GM23338 (cell line): ENCODE measurements at regions not wholly inside any gene's neighbourhood (a gene's known extent, or its start where the extent isn't known, plus 50 kb on each side); places are given as distances from the start of the nearest gene placed in this dataset.

Experiments used
- ATAC-seq: fragments of 200-7000 bp; cut with Tn5 transposase; 3 replicates; pipeline ENCODE4 v1.9.1; 2020
- DNase-seq: peaks from one replicate; pipeline ENCODE4 v3.0.0-alpha.2; 2015; ENCODE audit warnings: low spot score
- H2AFZ ChIP-seq: fragments of 200-600 bp; sonication (generic); 2 replicates; pipeline ENCODE4 v1.8.0; 2016; ENCODE audit warnings: antibody characterized with exemption, mild to moderate bottlenecking, moderate library complexity
- H3F3A ChIP-seq: fragments of 200-600 bp; sonication (generic); replicated peaks from 2 replicates; pipeline ENCODE4 v1.8.0; 2017; ENCODE audit warnings: antibody characterized with exemption, mixed run types, low read depth
- H3K27ac ChIP-seq: fragments of 200-600 bp; sonication (generic); 2 replicates; pipeline ENCODE4 v1.6.1; 2016; ENCODE audit warnings: low read depth
- H3K27me3 ChIP-seq: fragments of 200-600 bp; sonication (generic); 2 replicates; pipeline ENCODE4 v1.8.0; 2016; ENCODE audit warnings: mild to moderate bottlenecking, mixed run types, moderate library complexity; ENCODE audit not compliant: insufficient read depth
- H3K36me3 ChIP-seq: fragments of 200-600 bp; sonication (generic); 2 replicates; pipeline ENCODE4 v1.8.0; 2016; ENCODE audit warnings: mild to moderate bottlenecking; ENCODE audit not compliant: insufficient read depth
- H3K4me1 ChIP-seq: fragments of 200-600 bp; sonication (generic); 2 replicates; pipeline ENCODE4 v1.8.0; 2016; ENCODE audit warnings: mild to moderate bottlenecking, moderate library complexity; ENCODE audit not compliant: insufficient read depth
- H3K4me2 ChIP-seq: fragments of 200-600 bp; sonication (generic); 2 replicates; pipeline ENCODE4 v1.7.1; 2017; ENCODE audit warnings: mixed run types
- H3K4me3 ChIP-seq: fragments of 200-600 bp; sonication (generic); 2 replicates; pipeline ENCODE4 v1.6.1; 2016; ENCODE audit warnings: mixed run types
- H3K79me2 ChIP-seq: fragments of 200-600 bp; sonication (generic); replicated peaks from 2 replicates; pipeline ENCODE4 v1.8.0; 2017; ENCODE audit warnings: mild to moderate bottlenecking; ENCODE audit not compliant: insufficient read depth
- H3K9me2 ChIP-seq: fragments of 200-600 bp; sonication (generic); 2 replicates; pipeline ENCODE4 v1.8.0; 2017; ENCODE audit not compliant: insufficient read depth
- H4K20me1 ChIP-seq: fragments of 200-600 bp; sonication (generic); replicated peaks from 2 replicates; pipeline ENCODE4 v1.8.0; 2017; ENCODE audit warnings: mild to moderate bottlenecking; ENCODE audit not compliant: insufficient read depth
- H3K27ac Mint-ChIP-seq: 2 replicates; pipeline ENCODE4 v1.8.0; 2020; ENCODE audit warnings: inconsistent platforms, mild to moderate bottlenecking, moderate library complexity, mixed read lengths
- H3K27me3 Mint-ChIP-seq: 3 replicates; pipeline ENCODE4 v1.8.0; 2022; ENCODE audit warnings: low read depth, mild to moderate bottlenecking, moderate library complexity, mixed read lengths, inconsistent platforms; ENCODE audit not compliant: insufficient read depth, poor library complexity
- H3K36me3 Mint-ChIP-seq: 3 replicates; pipeline ENCODE4 v1.8.0; 2021; ENCODE audit warnings: low read depth, mild to moderate bottlenecking, inconsistent platforms, moderate library complexity, mixed read lengths
- H3K4me1 Mint-ChIP-seq: 3 replicates; pipeline ENCODE4 v1.8.0; 2020; ENCODE audit warnings: mild to moderate bottlenecking, inconsistent platforms, mixed read lengths
- H3K4me3 Mint-ChIP-seq: 3 replicates; pipeline ENCODE4 v1.8.0; 2021; ENCODE audit warnings: moderate library complexity, mild to moderate bottlenecking, inconsistent platforms, mixed read lengths
- H3K9me3 Mint-ChIP-seq: 3 replicates; pipeline ENCODE4 v1.8.0; 2020; ENCODE audit warnings: moderate library complexity, mild to moderate bottlenecking, inconsistent platforms, mixed read lengths
- CREB1 ChIP-seq: fragments of 250-450 bp; sonication (Bioruptor Pico); IDR thresholded peaks from 2 replicates; pipeline ENCODE4 v1.5.0; 2020; ENCODE audit warnings: low read depth, mild to moderate bottlenecking, moderate library complexity
- ETS1 ChIP-seq: IDR thresholded peaks from 2 replicates; pipeline ENCODE4 v1.6.1; 2016; ENCODE audit warnings: antibody characterized with exemption
- EZH2 ChIP-seq: fragments of 200-600 bp; sonication (generic); IDR thresholded peaks from one replicate; pipeline ENCODE4 v1.8.0; 2017; ENCODE audit warnings: antibody characterized with exemption, mild to moderate bottlenecking, low read depth; ENCODE audit not compliant: unreplicated experiment
- EZH2phosphoT487 ChIP-seq: fragments of 200-600 bp; sonication (generic); IDR thresholded peaks from one replicate; pipeline ENCODE4 v1.8.1; 2018; ENCODE audit warnings: antibody characterized with exemption; ENCODE audit not compliant: unreplicated experiment
- JUNB ChIP-seq: IDR thresholded peaks from one replicate; pipeline ENCODE4 v1.6.1; 2016; ENCODE audit warnings: antibody characterized with exemption; ENCODE audit not compliant: unreplicated experiment
- NANOG ChIP-seq: IDR thresholded peaks from 2 replicates; pipeline ENCODE4 v1.6.1; 2016; ENCODE audit warnings: antibody characterized with exemption, borderline replicate concordance
- POLR2AphosphoS5 ChIP-seq: IDR thresholded peaks from 2 replicates; pipeline ENCODE4 v1.6.1; 2016; ENCODE audit warnings: antibody characterized with exemption, low read depth
- REST ChIP-seq: IDR thresholded peaks from one replicate; pipeline ENCODE4 v1.6.1; 2018; ENCODE audit warnings: antibody characterized with exemption; ENCODE audit not compliant: unreplicated experiment
- STAT1 ChIP-seq: IDR thresholded peaks from one replicate; pipeline ENCODE4 v1.6.1; 2016; ENCODE audit warnings: antibody characterized with exemption; ENCODE audit not compliant: unreplicated experiment
- ZNF114 ChIP-seq: fragments of 250-450 bp; sonication (Bioruptor Pico); IDR thresholded peaks from 2 replicates; pipeline ENCODE4 v1.5.0; 2020; ENCODE audit warnings: mild to moderate bottlenecking, moderate library complexity
- ZNF331 ChIP-seq: fragments of 250-450 bp; sonication (Bioruptor Pico); IDR thresholded peaks from 2 replicates; pipeline ENCODE4 v1.5.0; 2020; ENCODE audit warnings: low read depth, mild to moderate bottlenecking, moderate library complexity
- TF ChIP-seq, protein P1 (sequence below), 2 experiments: fragments of 200-600 bp in 1 of 2; sonication (generic) in 1 of 2; conservative IDR thresholded peaks; 2 replicates each; pipeline versions ENCODE4 v1.5.1 to v1.6.1; 2016 to 2017; ENCODE audit warnings: antibody characterized with exemption in 2 of 2, low read depth in 2 of 2, mild to moderate bottlenecking in 2 of 2, moderate library complexity in 1 of 2
- TF ChIP-seq, protein P2 (sequence below): fragments of 250-450 bp; sonication (Bioruptor Pico); IDR thresholded peaks from 2 replicates; pipeline ENCODE4 v1.5.0; 2020; ENCODE audit warnings: mild to moderate bottlenecking, moderate library complexity

- Histone ChIP-seq H3K4me1 (no peaks in the 10 kb centered on the region), H3K4me3 (no peak overlapping the region), H3K27ac (no peak overlapping the region), H3K9me2 (no peaks in the 10 kb centered on the region; the same call in 1 of the 2 replicates), H4K20me1 (no peaks in the 10 kb centered on the region), H3K27me3 (no peaks in the 10 kb centered on the region), H3F3A (no peaks in the 10 kb centered on the region), H2AFZ (no peak overlapping the region), H3K79me2 (no peaks in the 10 kb centered on the region), H3K4me2 (no peak overlapping the region), H3K36me3 (no peaks in the 10 kb centered on the region)
- ATAC-seq (no peak), DNase-seq (no peak)
- H3K27me3 Mint-ChIP-seq = peaks cover 2% of the 10 kb centered on the region
- no peaks in the 10 kb centered on the region for H3K9me3 Mint-ChIP-seq
- no peaks in the 10 kb centered on the region for H3K4me1 Mint-ChIP-seq
- H3K4me3 Mint-ChIP-seq = no peak overlapping the region
- H3K36me3 Mint-ChIP-seq = no peaks in the 10 kb centered on the region
- H3K27ac Mint-ChIP-seq = no peak overlapping the region
- no peak for TF ChIP-seq ZNF114 (CRISPR knock-in tag)
- TF ChIP-seq, protein P1, sequence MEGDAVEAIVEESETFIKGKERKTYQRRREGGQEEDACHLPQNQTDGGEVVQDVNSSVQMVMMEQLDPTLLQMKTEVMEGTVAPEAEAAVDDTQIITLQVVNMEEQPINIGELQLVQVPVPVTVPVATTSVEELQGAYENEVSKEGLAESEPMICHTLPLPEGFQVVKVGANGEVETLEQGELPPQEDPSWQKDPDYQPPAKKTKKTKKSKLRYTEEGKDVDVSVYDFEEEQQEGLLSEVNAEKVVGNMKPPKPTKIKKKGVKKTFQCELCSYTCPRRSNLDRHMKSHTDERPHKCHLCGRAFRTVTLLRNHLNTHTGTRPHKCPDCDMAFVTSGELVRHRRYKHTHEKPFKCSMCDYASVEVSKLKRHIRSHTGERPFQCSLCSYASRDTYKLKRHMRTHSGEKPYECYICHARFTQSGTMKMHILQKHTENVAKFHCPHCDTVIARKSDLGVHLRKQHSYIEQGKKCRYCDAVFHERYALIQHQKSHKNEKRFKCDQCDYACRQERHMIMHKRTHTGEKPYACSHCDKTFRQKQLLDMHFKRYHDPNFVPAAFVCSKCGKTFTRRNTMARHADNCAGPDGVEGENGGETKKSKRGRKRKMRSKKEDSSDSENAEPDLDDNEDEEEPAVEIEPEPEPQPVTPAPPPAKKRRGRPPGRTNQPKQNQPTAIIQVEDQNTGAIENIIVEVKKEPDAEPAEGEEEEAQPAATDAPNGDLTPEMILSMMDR (conservative IDR thresholded peaks at IDR 0.05; ENCODE audit: low read depth in 2 of 2) = no peak
- no peak for TF ChIP-seq EZH2
- TF ChIP-seq REST = no peak
- no peak for TF ChIP-seq JUNB
- TF ChIP-seq EZH2phosphoT487 = no peak
- TF ChIP-seq ZNF331 (CRISPR knock-in tag) = no peak
- TF ChIP-seq ETS1 = no peak
- TF ChIP-seq, protein P2, sequence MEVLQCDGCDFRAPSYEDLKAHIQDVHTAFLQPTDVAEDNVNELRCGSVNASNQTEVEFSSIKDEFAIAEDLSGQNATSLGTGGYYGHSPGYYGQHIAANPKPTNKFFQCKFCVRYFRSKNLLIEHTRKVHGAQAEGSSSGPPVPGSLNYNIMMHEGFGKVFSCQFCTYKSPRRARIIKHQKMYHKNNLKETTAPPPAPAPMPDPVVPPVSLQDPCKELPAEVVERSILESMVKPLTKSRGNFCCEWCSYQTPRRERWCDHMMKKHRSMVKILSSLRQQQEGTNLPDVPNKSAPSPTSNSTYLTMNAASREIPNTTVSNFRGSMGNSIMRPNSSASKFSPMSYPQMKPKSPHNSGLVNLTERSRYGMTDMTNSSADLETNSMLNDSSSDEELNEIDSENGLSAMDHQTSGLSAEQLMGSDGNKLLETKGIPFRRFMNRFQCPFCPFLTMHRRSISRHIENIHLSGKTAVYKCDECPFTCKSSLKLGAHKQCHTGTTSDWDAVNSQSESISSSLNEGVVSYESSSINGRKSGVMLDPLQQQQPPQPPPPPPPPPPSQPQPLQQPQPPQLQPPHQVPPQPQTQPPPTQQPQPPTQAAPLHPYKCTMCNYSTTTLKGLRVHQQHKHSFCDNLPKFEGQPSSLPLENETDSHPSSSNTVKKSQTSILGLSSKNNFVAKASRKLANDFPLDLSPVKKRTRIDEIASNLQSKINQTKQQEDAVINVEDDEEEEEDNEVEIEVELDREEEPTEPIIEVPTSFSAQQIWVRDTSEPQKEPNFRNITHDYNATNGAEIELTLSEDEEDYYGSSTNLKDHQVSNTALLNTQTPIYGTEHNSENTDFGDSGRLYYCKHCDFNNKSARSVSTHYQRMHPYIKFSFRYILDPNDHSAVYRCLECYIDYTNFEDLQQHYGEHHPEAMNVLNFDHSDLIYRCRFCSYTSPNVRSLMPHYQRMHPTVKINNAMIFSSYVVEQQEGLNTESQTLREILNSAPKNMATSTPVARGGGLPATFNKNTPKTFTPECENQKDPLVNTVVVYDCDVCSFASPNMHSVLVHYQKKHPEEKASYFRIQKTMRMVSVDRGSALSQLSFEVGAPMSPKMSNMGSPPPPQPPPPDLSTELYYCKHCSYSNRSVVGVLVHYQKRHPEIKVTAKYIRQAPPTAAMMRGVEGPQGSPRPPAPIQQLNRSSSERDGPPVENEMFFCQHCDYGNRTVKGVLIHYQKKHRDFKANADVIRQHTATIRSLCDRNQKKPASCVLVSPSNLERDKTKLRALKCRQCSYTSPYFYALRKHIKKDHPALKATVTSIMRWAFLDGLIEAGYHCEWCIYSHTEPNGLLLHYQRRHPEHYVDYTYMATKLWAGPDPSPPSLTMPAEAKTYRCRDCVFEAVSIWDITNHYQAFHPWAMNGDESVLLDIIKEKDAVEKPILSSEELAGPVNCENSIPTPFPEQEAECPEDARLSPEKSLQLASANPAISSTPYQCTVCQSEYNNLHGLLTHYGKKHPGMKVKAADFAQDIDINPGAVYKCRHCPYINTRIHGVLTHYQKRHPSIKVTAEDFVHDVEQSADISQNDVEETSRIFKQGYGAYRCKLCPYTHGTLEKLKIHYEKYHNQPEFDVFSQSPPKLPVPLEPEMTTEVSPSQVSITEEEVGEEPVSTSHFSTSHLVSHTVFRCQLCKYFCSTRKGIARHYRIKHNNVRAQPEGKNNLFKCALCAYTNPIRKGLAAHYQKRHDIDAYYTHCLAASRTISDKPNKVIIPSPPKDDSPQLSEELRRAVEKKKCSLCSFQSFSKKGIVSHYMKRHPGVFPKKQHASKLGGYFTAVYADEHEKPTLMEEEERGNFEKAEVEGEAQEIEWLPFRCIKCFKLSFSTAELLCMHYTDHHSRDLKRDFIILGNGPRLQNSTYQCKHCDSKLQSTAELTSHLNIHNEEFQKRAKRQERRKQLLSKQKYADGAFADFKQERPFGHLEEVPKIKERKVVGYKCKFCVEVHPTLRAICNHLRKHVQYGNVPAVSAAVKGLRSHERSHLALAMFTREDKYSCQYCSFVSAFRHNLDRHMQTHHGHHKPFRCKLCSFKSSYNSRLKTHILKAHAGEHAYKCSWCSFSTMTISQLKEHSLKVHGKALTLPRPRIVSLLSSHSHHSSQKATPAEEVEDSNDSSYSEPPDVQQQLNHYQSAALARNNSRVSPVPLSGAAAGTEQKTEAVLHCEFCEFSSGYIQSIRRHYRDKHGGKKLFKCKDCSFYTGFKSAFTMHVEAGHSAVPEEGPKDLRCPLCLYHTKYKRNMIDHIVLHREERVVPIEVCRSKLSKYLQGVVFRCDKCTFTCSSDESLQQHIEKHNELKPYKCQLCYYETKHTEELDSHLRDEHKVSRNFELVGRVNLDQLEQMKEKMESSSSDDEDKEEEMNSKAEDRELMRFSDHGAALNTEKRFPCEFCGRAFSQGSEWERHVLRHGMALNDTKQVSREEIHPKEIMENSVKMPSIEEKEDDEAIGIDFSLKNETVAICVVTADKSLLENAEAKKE (CRISPR knock-in tag) = no peak
- TF ChIP-seq STAT1 = no peak
- TF ChIP-seq POLR2AphosphoS5 = no peak
- TF ChIP-seq NANOG = no peak
- no peak for TF ChIP-seq CREB1 (CRISPR knock-in tag)
Observed at GRCh38 chr1:87842156-87842555, 513.5 kb downstream of the LMO4 start.
